Ishikawa (cell line): ENCODE measurements at regions not wholly inside any gene's neighbourhood (a gene's known extent, or its start where the extent isn't known, plus 50 kb on each side); places are given as distances from the start of the nearest gene placed in this dataset.

Experiments
- CEBPB ChIP-seq: IDR thresholded peaks from 2 replicates; pipeline ENCODE4 v1.6.1; 2012
- CREB1 ChIP-seq: IDR thresholded peaks from 2 replicates; pipeline ENCODE4 v1.6.1; 2012; ENCODE audit warnings: low read depth
- EGR1 ChIP-seq: IDR thresholded peaks from 2 replicates; pipeline ENCODE4 v1.6.1; 2012
- EP300 ChIP-seq: IDR thresholded peaks from 2 replicates; pipeline ENCODE4 v1.6.1; 2012; ENCODE audit warnings: borderline replicate concordance
- FOXM1 ChIP-seq: IDR thresholded peaks from 2 replicates; pipeline ENCODE4 v1.6.1; 2012; ENCODE audit warnings: low read depth, borderline replicate concordance
- NFIC ChIP-seq: IDR thresholded peaks from 2 replicates; pipeline ENCODE4 v1.6.1; 2012
- RAD21 ChIP-seq: IDR thresholded peaks from 2 replicates; pipeline ENCODE4 v1.6.1; 2012; ENCODE audit warnings: low read depth
- TAF1 ChIP-seq: IDR thresholded peaks from 2 replicates; pipeline ENCODE4 v1.6.1; 2012; ENCODE audit warnings: low read depth, mild to moderate bottlenecking
- TCF12 ChIP-seq: IDR thresholded peaks from 2 replicates; pipeline ENCODE4 v1.6.1; 2012; ENCODE audit warnings: low read depth
- TEAD4 ChIP-seq: IDR thresholded peaks from 2 replicates; pipeline ENCODE4 v1.6.1; 2012
- USF1 ChIP-seq: IDR thresholded peaks from 2 replicates; pipeline ENCODE4 v1.6.1; 2012
- YY1 ChIP-seq: IDR thresholded peaks from 2 replicates; pipeline ENCODE4 v1.6.1; 2012; ENCODE audit warnings: low read depth
- ZBTB7A ChIP-seq: IDR thresholded peaks from 2 replicates; pipeline ENCODE4 v1.6.1; 2012; ENCODE audit warnings: low read depth
- TF ChIP-seq, protein P1 (sequence below): IDR thresholded peaks from 2 replicates; pipeline ENCODE4 v1.6.1; 2012; ENCODE audit warnings: low read depth, mild to moderate bottlenecking
- TF ChIP-seq, protein P2 (sequence below): IDR thresholded peaks from 2 replicates; pipeline ENCODE4 v1.6.1; 2012

DNA sequence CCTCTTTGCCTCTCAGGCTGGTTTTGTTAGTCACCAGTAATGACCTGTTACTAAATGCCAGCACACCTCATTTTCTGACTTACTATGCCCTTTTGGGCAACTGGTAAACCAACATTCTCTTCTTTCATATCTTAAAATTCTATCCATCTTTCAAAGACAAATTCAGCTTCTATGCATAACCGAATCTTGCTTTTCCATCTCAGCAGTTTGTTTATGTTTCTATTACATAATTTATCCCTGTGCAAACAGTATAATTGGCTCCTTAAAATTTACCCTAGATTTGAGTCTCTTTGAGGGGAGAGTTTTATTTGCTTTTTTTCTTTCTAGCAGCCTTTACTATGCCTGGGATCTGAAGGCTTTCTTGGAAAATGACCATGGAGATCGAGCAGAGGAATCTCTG lies 58.5 kb upstream of the SIPA1L2 start:
- TF ChIP-seq TAF1 (no peak), RAD21 (no peak), CREB1 (no peak), ZBTB7A (no peak), USF1 (no peak), EGR1 (no peak), FOXM1 (no peak), NFIC (no peak), YY1 (no peak), TEAD4 (no peak)

DNA sequence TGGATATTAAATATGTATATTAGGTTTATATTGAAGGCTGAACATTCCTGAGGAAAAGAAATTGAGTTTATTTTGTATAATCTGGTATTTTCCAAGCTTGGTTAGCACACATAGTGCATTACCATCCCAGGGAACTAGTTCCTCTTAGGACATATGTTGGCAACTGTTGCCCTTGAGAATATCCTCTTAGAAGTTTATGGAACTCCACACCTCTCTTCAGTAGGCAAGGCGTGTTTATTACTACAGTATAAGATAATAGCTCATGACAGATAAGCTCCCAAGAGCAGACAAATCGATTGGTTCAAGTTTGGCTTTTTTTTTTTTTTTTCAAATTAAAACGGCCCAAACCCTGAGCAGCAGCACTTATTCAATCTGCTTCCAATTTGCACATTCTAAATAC lies 59.8 kb upstream of the SIPA1L2 start:
- TF ChIP-seq, protein P1, sequence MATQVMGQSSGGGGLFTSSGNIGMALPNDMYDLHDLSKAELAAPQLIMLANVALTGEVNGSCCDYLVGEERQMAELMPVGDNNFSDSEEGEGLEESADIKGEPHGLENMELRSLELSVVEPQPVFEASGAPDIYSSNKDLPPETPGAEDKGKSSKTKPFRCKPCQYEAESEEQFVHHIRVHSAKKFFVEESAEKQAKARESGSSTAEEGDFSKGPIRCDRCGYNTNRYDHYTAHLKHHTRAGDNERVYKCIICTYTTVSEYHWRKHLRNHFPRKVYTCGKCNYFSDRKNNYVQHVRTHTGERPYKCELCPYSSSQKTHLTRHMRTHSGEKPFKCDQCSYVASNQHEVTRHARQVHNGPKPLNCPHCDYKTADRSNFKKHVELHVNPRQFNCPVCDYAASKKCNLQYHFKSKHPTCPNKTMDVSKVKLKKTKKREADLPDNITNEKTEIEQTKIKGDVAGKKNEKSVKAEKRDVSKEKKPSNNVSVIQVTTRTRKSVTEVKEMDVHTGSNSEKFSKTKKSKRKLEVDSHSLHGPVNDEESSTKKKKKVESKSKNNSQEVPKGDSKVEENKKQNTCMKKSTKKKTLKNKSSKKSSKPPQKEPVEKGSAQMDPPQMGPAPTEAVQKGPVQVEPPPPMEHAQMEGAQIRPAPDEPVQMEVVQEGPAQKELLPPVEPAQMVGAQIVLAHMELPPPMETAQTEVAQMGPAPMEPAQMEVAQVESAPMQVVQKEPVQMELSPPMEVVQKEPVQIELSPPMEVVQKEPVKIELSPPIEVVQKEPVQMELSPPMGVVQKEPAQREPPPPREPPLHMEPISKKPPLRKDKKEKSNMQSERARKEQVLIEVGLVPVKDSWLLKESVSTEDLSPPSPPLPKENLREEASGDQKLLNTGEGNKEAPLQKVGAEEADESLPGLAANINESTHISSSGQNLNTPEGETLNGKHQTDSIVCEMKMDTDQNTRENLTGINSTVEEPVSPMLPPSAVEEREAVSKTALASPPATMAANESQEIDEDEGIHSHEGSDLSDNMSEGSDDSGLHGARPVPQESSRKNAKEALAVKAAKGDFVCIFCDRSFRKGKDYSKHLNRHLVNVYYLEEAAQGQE = no peak
- TF ChIP-seq CREB1 (no peak), FOXM1 (no peak), EGR1 (no peak), YY1 (no peak), EP300 (no peak), ZBTB7A (no peak)

DNA sequence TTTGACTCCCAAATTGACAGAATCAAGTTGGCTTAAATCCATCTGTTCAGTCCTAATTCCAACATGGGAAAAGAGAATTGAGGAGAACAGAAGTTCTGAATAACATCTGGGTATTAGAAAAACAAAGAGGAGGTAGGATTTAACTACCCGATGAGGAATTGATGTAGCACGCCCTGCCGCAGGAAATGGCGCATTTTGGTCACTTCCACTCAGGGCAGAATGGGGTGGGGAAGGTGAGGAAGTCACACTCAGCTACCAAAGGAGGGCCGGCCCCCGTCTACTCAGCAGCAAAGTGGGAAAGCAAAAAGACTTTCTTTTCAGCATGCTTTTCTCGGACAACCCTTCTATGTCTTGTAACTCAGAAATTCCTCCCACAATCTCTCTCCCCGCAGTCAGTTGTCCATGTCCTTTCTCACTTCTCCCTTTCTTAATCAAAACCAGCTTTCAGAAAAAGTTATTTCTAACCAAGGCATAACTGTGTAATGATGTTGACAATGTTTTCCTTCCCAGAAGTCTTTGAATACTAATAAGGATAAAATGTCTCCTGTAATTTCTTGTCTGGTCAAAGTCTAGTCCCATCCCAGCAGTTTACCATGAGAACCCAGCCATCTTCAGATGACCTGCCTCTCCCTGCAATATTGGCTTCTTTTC lies 60.5 kb upstream of the SIPA1L2 start:
- TF ChIP-seq TEAD4 (no peak), EP300 (no peak), CREB1 (no peak), FOXM1 (no peak), ZBTB7A (no peak), TCF12 (no peak), TAF1 (no peak)

GRCh38 chr1:232694475-232694874 lies 64.5 kb upstream of the SIPA1L2 start:
- TF ChIP-seq ZBTB7A (no peak), EGR1 (no peak), CEBPB (no peak), FOXM1 (no peak), TAF1 (no peak), RAD21 (no peak), EP300 (no peak), YY1 (no peak), CREB1 (no peak), TEAD4 (no peak), NFIC (no peak), USF1 (no peak), TCF12 (no peak)
- TF ChIP-seq, protein P1 = no peak
- TF ChIP-seq, protein P2, sequence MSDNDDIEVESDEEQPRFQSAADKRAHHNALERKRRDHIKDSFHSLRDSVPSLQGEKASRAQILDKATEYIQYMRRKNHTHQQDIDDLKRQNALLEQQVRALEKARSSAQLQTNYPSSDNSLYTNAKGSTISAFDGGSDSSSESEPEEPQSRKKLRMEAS = no peak

DNA sequence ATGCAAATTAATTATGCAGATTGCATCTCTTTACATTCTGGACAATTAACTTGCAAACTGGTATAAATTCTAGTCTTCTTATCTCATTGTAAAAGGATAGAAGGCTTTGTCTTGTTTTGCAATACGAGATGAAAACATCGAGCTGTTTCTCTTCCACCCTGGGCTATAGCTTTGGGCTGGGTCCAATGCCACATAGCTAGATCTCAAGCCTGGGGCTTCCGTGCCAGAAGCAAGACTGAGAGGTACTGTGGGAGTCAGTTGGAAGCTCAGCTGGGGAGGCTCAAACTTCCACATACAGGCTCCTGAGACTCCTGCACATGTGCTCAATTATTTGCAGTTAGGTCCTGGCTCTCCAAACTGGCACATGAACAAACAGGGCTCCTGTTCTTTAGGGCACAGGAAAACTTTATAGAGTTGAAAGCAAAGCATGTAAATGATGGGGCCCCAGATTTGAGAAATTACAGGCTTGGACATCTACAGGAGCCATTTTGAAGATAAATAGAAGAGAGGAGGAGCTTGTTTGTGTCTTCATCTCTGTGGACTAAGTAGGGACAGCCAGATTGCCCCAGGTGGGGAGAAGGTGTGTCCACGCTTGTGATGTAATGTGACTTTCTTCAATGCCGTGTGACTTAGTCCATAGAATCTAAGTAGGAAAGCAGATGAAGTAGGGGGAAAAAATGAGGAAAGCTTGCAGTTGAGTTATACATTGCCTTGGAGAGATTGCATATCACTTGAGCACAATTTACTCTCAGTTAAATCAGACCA lies 65.9 kb upstream of the SIPA1L2 start:
- TF ChIP-seq, protein P2 = no peak
- no peak for TF ChIP-seq FOXM1
- no peak for TF ChIP-seq YY1
- TF ChIP-seq EP300 = no peak
- no peak for TF ChIP-seq EGR1

GRCh38 chr1:232696466-232696865 lies 66.5 kb upstream of the SIPA1L2 start:
- TF ChIP-seq ZBTB7A (no peak), YY1 (no peak), RAD21 (no peak), CREB1 (no peak), TAF1 (no peak)
